ENCODE measurements at regions not wholly inside any gene's neighbourhood (a gene's known extent, or its start where the extent isn't known, plus 50 kb on each side); places are given as distances from the start of the nearest gene placed in this dataset.

DNA sequence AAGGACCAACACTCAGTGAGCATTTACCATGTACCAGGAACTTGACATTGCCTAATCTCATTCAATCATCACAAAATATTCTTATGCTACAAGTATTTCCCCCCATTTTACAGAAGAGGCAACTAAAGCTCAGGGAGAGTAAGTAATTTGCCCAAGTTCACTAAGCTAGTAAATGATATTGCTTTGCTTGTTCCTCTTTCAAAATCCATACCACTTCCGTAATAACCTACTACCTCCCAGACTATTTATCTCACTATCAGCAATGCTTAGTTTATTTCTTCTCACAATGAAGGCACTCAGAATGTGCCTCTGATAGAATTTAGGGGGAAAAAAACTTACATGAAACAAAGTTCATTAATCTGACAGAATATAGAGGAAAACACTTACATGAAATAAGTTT, 1070.9 kb upstream of the FANCL start:
- no peak for TF ChIP-seq CTCF (IDR thresholded peaks at IDR 0.05)

DNA sequence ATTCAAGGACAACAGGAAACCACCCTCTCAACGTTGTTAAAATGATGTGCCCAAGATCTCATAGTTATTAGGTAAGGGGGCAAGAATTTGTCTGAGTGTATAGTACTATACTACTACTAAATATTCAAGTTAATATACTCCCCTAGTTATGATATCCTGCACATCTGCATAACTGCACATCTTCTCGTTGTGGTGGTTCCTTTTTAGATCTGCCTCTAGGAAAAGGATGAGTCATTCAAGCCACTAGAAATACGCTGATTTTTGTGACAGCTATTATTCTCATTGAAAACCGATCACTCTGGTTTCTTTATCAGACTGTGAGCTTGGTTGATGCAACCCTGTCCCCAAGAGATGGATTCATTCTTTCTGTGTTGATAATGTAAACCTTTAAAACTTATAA, 1067.0 kb upstream of the FANCL start:
- Histone ChIP-seq H3K9me3 (no peaks in the 10 kb centered on the region), H3K36me3 (no peaks in the 10 kb centered on the region), H3K4me3 (no peak overlapping the region), H3K27me3 (no peaks in the 10 kb centered on the region), H3K4me1 (ENCODE audit: insufficient read depth) (no peaks in the 10 kb centered on the region), H3K27ac (no peak overlapping the region)
- WGBS, 3 donors, result 42 to 58% (median 55%) methylated on average over 4 of the region's 4 CpGs
- intact Hi-C loops (cut with DNase I), result no loop called here
- no peak for DNase-seq
- TF ChIP-seq POLR2A (IDR thresholded peaks at IDR 0.05), result no peak
- no peak for TF ChIP-seq EP300 (IDR thresholded peaks at IDR 0.05)
- no peak for TF ChIP-seq CTCF (IDR thresholded peaks at IDR 0.05)

More for the DNA sequence above, 1070.9 kb upstream of the FANCL start:
- 78 to 86% (median 81%) methylated on average over 1 of the region's 1 CpG for WGBS, 3 donors
- no peaks in the 10 kb centered on the region for H3K36me3 ChIP-seq
- H3K4me1 ChIP-seq (ENCODE audit: insufficient read depth), result no peaks in the 10 kb centered on the region
- DNase-seq, result no peak
- no peaks in the 10 kb centered on the region for H3K27me3 ChIP-seq
- H3K27ac ChIP-seq, result no peak overlapping the region
- no peak overlapping the region for H3K4me3 ChIP-seq
- intact Hi-C loops (cut with DNase I), result no loop called here
- H3K9me3 ChIP-seq, result no peaks in the 10 kb centered on the region

DNA sequence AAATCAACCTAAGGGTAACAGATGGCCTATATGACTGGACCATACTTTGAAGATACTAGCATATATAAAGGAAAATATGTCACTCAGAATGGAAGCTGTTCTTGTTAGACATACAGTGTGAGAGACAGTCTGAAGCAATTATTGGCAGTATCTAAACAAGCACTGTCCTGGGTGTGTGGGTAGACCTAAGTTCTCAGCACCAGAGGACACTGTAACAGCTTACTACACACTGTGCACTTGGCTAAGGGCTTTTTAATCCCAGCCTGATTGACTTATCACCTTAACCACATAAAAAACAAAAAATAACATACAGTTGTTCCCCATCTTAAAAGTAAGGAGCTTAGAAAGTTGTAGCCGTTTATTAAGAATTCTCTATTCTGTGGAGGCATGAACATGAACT, 1066.1 kb upstream of the FANCL start:
- no peak for DNase-seq
- no peaks in the 10 kb centered on the region for H3K36me3 ChIP-seq
- 73 to 76% (median 74%) methylated on average over 1 of the region's 1 CpG for WGBS, 3 donors
- no peak overlapping the region for H3K27ac ChIP-seq
- intact Hi-C loops (cut with DNase I), result no loop called here
- no peaks in the 10 kb centered on the region for H3K4me1 ChIP-seq (ENCODE audit: insufficient read depth)
- no peaks in the 10 kb centered on the region for H3K27me3 ChIP-seq
- H3K4me3 ChIP-seq, result no peak overlapping the region
- TF ChIP-seq CTCF (IDR thresholded peaks at IDR 0.05), result no peak
- no peak for TF ChIP-seq POLR2A (IDR thresholded peaks at IDR 0.05)
- no peak for TF ChIP-seq EP300 (IDR thresholded peaks at IDR 0.05)
- H3K9me3 ChIP-seq, result no peaks in the 10 kb centered on the region

- Histone ChIP-seq H3K4me1 (ENCODE audit: insufficient read depth) (no peaks in the 10 kb centered on the region), H3K4me3 (no peak overlapping the region), H3K27ac (no peak overlapping the region), H3K36me3 (no peaks in the 10 kb centered on the region), H3K9me3 (no peaks in the 10 kb centered on the region), H3K27me3 (no peaks in the 10 kb centered on the region)
- intact Hi-C loops (cut with DNase I), result no loop called here
- no peak for TF ChIP-seq POLR2A (IDR thresholded peaks at IDR 0.05)
- no peak for TF ChIP-seq CTCF (IDR thresholded peaks at IDR 0.05)
- no peak for TF ChIP-seq EP300 (IDR thresholded peaks at IDR 0.05)
- DNase-seq, result no peak
- WGBS, 3 donors, result 95 to 97% (median 96%) methylated on average over 4 of the region's 4 CpGs
These were observed 1062.1 kb upstream of the FANCL start for GRCh38 chr2:59303272-59303671.

DNA sequence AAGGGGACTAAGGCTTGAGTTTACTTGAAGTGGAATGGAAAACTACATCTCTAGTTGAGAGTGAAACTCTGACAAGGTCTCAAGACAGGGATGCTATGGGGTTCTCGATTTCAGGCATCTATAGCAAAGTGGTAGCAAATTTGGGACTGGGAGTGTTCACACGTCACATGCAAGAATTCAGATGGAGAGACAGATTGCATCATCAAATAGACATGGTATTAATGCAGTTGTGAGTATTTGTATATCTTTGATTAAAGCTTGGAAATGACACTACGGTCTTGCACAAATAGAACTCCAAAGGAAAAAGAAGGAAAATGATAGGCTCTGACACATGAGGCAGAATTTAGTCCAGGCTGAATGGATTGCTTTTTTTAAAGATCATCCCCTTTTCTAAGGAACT, 1061.6 kb upstream of the FANCL start:
- H3K9me3 ChIP-seq, result no peaks in the 10 kb centered on the region
- H3K27ac ChIP-seq, result no peak overlapping the region
- H3K4me1 ChIP-seq (ENCODE audit: insufficient read depth), result no peaks in the 10 kb centered on the region
- H3K27me3 ChIP-seq, result no peaks in the 10 kb centered on the region
- TF ChIP-seq EP300 (IDR thresholded peaks at IDR 0.05), result no peak
- no peak for TF ChIP-seq CTCF (IDR thresholded peaks at IDR 0.05)
- DNase-seq, result no peak
- H3K4me3 ChIP-seq, result no peak overlapping the region
- no peaks in the 10 kb centered on the region for H3K36me3 ChIP-seq
- WGBS, 3 donors, result 87 to 92% (median 91%) methylated on average over 3 of the region's 3 CpGs
- intact Hi-C loops (cut with DNase I), result no loop called here
